Suppressor macrophage treated with lipopolysaccharide for 1 hour (primary cell): ENCODE measurements at regions not wholly inside any gene's neighbourhood (a gene's known extent, or its start where the extent isn't known, plus 50 kb on each side); places are given as distances from the start of the nearest gene placed in this dataset.

ENCODE experiments used
- DNase-seq, 3 donors: peaks; one replicate each; pipeline ENCODE4 v3.0.0-alpha.2; 2020 to 2022

DNA sequence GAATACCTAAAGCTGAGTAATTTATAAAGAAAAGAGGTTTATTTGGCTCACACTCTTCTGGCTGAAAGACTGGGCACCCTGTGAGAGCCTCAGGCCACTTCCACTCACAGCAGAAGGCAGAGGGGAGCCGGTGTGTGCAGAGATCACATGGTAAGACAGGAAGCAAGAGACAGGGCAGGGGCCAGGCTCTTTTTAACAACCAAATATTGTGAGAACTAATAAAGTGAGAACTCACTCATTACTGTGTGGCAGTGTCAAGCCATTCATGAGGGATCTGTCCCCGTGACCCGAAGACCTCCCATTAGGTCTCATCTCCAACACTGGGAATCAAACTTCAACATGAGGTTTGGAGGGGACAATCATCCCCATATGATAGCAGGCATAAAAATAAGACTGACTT, 180.8 kb upstream of the DIO3 start:
- no peak for DNase-seq

DNA sequence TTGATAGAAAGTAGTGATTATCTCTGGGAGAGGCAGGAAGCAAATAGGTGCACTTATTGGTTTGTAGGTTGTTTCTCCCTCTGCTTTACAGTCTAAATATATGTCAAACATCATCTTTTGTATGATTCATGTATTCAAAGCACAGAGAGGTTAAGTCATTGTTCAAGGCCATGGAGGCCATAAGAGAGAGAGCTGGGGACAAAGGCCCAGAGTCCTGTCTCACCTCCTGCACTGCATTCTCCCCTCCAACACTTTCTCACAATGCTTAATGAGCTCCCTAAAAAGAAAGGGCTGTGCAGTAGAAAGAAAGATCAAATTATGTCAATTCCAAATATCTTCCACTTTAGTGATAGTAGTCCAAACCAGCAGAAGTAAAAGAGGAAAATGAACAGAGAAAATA, 180.4 kb upstream of the DIO3 start:
- no peak for DNase-seq

DNA sequence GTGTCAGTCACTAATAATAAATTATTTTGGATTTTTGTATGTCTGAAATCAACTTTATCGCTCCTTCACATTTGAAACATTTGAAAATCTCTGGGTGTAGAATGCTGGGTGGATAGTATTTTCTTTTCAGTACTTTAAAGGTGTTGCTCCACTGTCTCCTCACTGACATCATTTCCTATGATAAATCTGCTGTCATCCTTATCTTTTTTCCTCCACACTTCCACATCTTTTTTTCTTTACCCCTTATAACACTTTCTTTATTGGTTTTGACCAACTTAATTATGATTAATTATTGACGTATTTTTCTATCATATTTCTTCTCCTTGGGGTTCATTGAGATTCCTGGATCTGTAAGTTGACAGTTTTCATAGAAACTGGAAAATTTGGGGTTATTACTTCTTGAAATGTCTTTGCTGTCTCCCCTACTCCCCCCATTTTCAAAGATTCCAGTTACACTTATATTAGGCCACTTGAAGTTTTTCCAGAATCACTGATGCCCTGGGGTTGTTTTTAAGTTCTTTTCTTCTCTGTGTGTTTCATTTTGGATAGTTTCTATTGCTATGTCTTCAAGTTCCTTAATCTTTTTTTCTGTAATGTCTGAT, 177.5 kb upstream of the DIO3 start:
- no peak for DNase-seq

DNA sequence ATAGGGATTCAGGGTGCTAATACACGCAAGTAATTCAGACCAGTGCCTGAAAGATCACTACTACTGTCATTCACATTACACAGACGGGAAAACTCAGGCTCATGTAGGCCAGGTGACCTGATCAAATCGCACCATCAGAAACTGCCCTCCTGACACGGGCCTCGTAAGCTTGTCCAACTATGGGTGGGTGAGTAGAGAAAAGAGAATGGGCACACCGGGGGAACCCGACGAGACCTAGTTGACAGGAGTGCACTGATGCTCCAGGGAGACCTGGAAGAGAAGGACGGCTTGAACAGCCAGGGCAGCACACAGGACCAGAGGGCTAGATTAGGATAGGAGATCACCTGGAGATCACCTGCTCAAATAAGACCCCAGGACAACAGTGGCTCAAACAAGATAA, 166.9 kb upstream of the DIO3 start:
- DNase-seq, result no peak

DNA sequence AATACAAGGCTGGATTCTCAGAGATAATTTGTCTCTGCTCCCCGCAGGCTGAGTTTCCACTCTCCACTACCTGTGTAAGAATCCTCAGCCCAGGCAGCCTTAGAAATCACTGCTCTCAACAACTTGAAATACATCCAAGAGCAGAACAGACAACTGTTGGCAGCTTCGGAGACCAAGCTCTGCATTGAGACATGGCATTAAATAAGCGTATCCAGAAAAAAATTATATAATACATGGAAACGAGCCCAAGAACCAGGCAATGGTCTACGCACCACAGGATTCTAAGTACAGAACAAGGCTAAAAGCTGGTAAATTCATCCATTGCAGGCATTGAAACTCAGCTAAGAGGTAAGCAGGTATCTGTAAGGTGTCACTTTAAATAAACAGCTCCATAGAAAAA, 165.5 kb upstream of the DIO3 start:
- no peak for DNase-seq

DNA sequence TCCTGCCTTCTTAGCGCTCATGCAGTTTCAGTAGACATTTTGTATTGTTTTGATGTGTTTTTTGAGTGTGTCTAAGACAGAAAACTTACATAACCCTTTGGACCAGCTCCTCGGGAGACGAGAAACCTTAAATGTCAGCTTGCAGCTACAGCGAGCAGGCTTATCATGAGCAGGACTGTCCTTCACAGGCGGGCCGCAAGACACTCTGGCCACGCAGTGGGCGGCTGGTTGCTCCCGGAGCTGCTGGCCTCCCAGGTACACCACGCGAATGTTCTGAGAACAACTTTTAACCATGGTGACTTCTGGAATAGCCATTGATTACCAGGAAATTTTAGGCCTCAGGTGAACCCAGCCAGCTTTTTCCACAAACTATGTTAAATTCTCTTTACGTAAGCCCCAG, 164.1 kb upstream of the DIO3 start:
- DNase-seq, result no peak

DNA sequence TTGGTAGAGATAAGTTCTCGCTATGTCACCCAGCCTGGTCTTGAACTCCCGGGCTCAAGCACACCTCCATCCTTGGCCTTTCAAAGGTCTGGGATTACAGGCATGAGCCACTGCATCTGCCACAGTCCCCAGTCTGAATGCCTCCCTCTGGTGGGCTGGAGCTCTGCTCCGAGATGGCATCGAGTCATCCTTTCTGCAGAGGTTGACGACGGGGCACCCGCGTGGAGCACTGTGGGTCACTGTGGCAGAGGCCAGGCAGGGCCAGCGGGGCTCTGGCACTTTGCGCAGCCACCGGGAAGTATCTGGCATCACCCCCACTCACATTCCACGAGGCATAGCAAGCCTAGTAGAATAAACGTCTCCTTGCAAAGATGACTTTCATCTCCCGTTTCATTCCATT, 163.3 kb upstream of the DIO3 start:
- no peak for DNase-seq

DNA sequence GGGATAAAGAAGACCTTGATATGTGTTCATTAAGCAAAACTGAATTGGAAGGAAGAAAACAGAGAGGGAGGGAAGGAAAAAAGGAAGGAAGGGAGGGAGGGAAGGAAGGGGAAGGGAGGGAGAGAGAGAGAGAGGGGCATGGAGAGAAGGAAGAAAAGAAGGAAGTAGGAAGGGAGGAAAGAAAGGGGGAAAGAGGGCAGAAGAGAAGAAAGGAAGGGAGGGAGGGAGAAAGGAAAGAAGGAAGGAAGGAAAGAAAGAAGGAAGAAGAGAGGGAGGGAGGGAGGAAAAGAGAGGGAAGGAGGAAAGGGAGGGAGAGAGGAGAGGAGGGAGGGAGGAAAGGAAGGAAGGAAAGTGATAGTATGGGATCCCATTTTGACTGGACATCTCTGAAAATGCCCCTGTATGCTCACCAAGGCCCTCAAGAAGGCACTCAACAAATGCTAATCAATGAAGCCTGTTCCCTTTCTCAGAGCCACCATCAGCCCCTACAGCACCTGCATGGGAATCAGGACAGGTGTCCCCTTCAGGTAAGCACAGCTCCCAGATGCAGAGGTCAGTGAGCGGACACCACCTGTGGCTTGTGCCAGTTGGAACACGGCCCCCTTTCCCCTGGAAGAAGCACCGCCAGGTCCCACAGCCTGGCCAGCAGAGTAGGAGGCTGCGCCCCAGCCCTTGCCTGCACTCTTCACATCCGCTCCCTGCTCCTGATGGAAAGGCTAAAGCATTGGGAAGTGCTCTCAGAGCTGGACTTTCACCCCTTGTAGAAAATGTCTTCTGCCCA, 161.4 kb upstream of the DIO3 start:
- no peak for DNase-seq

DNA sequence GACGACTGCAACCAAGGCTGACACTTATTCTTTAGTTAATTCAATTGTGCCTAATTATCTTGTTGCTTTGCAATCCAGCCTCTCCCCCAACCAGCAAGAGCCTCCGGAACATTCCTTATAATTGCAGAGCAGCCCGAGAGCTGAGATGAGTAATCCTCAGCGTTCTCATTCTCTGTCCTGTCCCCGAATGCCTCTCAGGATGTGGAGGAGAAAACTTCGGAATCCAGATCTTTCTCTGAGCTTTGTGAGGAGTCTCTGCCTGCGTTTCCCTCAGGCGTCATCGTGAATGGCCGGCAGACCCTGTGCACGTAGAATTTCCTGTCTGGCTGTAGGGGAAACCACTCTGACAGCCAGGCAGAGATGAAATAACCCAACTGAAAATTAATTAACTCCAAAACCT, 160.5 kb upstream of the DIO3 start:
- DNase-seq, result no peak

DNA sequence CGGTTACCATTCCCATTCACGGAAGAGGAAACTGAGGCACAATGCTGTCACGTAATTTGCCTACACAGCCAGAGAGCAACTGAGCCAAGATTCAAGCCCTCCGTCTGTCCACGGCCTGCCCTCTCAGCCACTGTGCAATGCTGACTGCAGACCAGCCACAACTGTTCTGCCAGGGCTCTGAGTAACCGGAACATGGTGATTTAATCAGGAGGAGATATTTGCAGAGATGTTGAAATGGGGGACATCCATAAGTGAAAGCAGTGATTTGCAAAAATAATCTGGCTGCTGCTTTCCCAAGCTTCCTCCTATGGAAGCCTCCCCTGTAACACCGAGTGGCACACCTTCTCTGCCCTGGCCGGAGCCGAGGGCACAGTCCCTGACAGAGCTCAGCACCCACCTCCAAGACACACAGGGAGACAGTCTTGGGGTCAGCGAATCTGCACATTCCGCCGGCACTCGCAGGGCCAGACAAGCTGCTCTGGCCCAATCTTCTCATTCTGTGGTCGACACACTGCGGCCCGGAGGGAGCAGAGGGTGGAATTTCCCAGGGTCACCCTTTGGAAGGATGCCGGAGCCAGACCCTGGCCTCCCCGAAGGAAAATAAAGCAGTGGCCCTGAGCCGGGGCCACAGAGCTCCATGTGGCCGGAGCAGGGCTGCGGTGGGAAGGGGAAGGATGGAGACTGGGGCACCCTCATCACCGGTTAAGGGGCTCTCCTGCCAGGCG, 158.2 kb upstream of the DIO3 start:
- DNase-seq, result no peak

DNA sequence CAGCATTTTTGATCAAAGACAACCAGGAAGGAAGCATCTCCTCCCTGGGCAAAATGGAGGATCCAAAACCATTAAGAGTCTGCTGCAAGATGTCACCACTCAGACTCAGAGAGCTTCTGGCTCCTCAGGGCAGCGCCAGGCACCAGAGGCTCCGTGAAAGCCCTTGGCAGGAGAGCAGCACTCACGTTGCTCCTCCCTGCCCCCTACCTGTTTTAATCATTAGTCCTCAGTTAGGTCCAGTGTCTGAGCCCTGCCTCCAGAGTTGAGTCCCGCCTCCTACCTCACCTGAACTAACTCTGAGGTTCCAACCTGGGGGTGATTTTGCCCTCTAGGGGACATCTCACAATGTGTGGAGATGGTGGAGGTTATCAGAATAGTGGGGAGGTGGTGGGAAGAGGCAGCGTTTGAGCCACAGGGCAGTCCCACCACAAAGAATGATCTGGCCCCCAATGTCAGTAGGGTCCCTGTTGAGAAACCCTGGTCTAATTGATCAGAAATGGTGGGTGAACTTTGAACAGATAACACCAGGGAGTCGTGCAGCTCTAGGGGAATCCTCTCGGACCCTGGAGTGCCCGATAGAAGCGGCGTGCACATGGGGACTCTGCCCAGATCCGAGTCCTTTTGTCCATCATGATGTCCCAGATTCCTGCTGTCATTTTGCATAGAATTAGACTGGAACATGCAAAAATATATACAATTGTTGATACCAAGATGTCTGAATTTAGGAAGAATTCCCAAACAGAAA, 156.7 kb upstream of the DIO3 start:
- DNase-seq, result no peak

DNA sequence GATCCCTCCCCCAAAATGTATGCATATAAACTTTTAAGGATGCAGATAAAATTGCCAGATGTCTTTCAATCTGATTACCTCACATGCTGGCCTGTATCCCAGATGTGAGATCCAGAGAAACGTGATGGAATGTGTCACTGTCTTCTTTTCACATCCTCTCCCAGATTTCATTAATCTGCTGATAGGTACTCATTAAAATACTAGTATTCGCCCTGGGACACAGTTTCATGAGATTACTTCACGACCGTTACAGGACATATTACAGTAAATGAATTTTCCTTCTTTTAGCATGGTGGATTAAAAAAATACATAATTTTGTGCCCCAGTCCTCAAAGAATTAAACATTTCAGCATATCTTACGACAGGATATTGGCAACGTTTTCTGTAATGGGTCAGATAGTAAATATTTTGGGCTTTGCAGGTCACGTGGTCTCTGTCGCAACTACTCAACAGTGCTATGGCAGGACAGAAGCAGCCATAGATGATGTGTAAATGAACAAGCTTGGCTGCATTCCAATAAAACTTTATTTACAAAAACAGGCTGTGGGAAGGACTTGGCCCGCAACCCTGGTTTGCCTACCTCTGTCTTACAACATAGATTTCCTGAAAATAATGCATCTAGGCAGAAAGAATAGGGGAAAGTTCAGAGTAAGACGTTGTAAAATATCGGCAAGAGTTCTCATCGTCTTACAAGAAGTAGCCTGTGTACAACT, 156.0 kb upstream of the DIO3 start:
- no peak for DNase-seq

DNA sequence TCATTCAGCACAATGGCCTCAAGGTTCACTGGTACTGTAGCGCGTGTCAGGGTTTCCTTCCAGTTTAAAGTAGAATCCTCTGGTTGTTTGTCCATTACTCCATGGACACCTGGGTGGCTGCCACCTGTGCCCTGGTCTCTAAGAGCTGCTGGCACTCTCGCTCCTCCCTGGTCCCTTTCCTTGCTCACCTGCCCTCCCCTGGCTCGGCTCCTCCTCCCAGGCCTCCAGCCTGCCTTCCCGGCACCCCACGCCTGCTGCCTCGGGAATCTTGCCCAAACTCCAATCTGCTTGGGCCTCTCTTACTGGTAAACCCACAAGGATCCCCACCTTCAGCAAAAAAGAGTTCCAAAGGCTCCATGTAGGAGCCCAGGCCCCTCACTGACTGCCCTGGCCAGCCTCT, 154.4 kb upstream of the DIO3 start:
- DNase-seq, result no peak

DNA sequence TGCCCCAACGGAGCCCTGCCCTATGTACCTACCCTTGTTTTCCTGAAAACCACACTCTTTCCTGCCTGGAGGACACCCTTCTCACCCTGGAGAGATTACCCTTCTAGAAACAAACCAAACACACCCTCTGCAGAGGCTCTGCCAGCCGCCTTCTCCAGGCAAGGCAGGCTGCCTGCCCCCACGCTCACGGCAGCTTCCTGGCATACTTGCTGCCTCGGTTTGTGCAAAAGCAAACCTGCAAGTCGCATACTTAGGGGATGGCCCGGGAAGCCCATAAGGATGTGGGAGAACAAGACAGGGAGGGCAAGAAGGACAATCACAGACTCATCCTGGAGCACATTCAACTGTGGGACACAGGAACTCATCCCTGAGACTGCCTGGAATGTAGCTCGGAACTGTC, 154.0 kb upstream of the DIO3 start:
- no peak for DNase-seq

DNA sequence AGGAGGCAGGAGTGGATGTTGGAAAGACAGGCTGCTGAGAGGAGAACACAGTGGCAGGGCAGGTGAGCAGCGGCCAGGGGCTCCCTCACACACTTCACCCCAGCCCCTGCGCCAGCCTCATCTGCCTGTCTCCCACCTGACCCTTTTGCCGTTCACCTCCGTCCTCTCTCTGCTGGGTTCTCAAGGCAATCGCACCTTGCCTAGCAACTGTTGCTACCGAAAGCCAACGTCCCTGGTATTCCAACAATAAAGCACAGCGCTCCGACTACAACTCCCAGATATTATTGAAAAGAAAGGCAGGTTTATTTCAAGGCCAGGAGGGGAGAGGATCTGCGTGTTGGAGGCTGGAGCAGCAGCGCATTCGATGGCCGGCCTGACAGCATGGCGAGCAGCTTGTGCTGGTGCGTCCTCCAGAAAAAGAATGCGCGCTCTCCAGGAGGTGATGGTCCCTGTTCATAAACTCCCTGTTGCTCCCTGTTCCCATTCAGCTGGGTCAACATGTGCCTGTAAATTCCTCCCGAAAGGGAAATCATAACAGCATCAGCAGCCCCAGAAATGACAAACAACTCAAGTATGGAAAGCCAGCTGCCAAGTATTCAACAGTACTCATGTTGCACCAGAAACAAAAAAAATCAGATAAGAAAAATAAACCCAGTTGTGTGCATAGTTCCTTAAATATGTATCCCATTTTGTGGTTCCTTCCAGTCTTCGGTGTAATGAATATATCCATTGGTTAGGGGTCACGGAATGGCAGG, 153.0 kb upstream of the DIO3 start:
- DNase-seq, result no peak

DNA sequence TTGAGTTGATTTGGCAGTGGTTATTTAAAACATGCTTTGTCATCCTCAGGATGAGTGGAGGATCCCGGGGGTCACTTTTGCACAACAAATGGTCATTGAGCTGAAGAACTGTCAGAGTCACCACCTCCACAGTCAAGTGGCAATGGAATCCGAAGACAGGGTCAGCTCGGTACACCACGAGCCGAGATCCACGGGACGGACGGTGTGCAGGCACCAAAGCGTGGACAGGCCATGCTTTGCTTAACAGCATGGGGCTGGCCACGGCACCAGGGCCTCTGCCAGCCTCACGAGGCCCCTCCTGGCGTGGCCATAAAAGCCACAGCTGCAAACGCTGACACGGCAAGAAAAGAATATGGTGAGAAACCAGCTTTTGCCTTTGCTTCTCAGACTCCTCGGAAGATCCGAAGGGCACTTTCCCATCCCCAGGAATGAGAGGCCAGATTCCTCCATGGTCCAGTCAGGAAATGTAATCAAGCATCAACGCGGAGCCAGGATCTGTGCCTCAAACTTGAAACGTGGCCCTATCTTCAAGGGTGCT, 152.2 kb upstream of the DIO3 start:
- no peak for DNase-seq

DNA sequence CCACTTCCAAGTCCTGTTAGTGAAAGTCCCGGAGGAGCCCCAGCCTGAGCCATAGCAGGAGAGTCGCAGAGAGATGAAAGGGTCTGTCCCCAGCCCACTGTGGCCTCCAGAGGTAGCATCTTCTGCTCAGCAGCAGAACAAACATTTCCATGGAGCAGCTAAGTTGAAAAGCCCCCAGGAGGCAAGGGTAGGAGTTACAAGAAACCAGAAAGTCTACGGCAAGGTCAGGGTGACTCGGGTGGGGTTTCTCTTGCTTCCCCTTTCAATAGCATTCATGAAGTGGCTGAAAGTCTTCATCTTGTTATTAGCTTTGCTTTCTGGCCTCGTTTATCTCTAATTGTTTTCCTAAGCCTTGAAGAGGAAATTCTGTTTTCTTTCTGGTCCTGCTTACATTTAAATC, 151.2 kb upstream of the DIO3 start:
- no peak for DNase-seq

DNA sequence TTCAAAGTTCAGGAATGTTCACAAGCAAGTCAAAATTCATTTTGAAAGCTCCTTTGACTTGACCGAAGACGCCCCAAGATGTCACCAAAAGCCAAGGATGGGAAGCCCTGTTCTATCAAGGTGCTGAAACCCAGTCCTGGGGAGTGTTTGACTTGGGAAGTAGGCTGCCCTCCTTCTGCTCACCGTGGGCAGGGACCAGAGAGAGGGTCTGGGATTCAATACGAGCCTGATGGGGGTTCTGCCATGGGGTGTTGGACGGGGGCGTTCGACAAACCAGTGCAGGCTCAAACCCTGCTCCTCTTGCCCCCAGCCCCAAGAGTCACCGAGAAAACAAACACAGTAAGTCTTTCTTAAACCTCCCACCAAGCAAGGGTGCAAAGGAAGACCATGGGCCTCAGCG, 150.1 kb upstream of the DIO3 start:
- DNase-seq, result no peak

DNA sequence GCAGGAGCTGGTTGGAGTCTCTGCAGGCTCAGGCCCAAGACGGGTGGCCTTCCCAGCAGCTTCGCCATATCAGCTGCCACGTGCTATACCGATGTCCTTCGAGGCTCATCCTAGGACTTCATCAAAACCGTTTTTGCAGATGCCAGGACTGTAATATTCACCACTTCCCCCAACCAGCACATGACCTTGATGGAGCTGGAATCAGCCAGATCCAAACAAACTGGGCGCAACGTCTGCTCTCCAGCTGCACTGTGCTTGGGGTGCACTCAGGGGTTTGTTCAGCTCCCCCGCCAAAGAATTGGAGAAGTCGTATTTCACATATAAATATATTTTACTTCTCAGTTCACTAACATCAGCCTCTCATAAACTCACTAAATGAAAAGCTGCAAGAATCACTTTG, 149.5 kb upstream of the DIO3 start:
- no peak for DNase-seq

DNA sequence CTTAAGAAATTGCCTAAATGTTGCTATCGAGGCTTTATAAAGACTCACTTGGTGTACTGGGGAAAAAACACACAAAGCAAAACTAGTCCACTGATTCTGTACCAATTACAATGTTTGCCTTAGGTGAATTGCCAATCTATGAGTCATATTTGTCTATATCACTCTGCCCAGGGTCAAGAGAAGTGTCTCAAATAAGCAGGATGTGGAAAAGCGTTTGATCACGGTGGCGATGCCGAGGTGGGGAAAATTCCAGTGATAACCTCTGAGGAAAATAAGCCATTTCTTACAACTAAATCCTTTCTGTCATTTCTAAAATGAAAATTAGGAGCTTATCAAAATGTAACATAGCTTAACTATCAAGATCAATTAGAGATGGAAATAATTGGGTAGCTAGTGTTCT, 148.6 kb upstream of the DIO3 start:
- no peak for DNase-seq

DNA sequence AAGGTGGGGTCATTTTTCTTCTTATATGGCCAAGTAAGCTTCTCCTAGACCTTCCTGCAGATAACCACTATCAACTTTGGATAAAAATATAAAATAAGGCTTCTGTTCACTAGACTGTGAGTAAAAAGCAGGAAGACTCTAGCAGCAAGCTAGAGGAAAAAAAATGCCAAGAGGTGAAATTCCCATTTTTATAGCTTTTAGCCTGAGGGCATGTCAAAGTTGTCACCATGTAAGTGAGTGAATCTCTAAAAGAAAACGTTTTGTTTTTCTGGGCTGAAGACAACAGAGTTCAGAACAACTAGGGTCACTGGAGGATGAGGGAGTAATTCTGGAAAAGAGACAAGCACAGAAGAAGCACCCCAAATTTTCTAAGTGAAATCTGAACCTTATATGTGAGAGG, 143.9 kb upstream of the DIO3 start:
- DNase-seq, result no peak

DNA sequence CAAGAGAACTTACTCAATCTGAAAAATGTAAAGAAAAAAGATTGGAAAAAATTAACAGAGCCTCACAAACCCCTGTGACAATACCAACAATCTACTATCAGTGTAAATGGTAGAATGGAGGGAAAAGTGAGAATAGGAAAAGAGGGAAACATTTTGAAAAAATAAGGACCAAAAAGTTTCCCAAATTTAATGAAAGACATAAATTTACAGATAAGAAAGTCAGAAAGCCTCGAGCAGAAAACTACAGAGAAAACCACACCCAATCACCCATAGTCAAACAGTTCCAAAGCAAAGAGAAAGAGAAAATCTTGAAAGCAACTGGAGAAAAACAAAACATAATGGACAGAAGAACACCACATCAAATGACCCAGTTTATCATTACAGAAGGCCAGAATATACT, 142.7 kb upstream of the DIO3 start:
- no peak for DNase-seq
